BJ (cell line): ENCODE measurements at regions not wholly inside any gene's neighbourhood (a gene's known extent, or its start where the extent isn't known, plus 50 kb on each side); places are given as distances from the start of the nearest gene placed in this dataset.
"Not testable (repeated sequence)": the region's sequence is repeated elsewhere in the genome, so short reads cannot be mapped to it uniquely, and the experiment has no call there.

Source experiments
- CTCF ChIA-PET: fragments of 350-600 bp; formaldehyde crosslinking; extraction: SDS; loops from one replicate; lab custom pipeline; 2021; ENCODE audit warnings: antibody characterized with exemption, inconsistent platforms; lab: Yijun Ruan, JAX
- POLR2A ChIA-PET: fragments of 300-600 bp; sonication (Branson Sonifier 250); formaldehyde crosslinking; extraction: SDS; loops from one replicate; lab custom pipeline; 2021; ENCODE audit warnings: antibody characterized with exemption; lab: Charles Lee
- DNase-seq: peaks from one replicate; pipeline ENCODE4 v3.0.0-alpha.2; 2011; ENCODE audit warnings: low read depth
- H3K27me3 ChIP-seq: 2 replicates; pipeline ENCODE4 v1.6.0; 2011; ENCODE audit warnings: low read length; ENCODE audit not compliant: control insufficient read depth, insufficient read depth
- H3K36me3 ChIP-seq: 2 replicates; pipeline ENCODE4 v1.5.1; 2011; ENCODE audit warnings: low read length; ENCODE audit not compliant: control insufficient read depth, insufficient read depth
- H3K4me3 ChIP-seq: 2 replicates; pipeline ENCODE4 v1.5.1; 2011; ENCODE audit warnings: low read depth, mild to moderate bottlenecking, control low read depth, low read length
- TF ChIP-seq, protein P1 (sequence below): IDR thresholded peaks from 2 replicates; pipeline ENCODE4 v1.5.1; 2011; ENCODE audit warnings: low read depth, mild to moderate bottlenecking, control low read depth, inconsistent platforms, low read length, moderate library complexity; ENCODE audit not compliant: insufficient read depth

- Histone ChIP-seq H3K36me3 (no peaks in the 10 kb centered on the region), H3K4me3 (no peak overlapping the region), H3K27me3 (no peaks in the 10 kb centered on the region)
- TF ChIP-seq, protein P1, sequence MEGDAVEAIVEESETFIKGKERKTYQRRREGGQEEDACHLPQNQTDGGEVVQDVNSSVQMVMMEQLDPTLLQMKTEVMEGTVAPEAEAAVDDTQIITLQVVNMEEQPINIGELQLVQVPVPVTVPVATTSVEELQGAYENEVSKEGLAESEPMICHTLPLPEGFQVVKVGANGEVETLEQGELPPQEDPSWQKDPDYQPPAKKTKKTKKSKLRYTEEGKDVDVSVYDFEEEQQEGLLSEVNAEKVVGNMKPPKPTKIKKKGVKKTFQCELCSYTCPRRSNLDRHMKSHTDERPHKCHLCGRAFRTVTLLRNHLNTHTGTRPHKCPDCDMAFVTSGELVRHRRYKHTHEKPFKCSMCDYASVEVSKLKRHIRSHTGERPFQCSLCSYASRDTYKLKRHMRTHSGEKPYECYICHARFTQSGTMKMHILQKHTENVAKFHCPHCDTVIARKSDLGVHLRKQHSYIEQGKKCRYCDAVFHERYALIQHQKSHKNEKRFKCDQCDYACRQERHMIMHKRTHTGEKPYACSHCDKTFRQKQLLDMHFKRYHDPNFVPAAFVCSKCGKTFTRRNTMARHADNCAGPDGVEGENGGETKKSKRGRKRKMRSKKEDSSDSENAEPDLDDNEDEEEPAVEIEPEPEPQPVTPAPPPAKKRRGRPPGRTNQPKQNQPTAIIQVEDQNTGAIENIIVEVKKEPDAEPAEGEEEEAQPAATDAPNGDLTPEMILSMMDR: no peak
- DNase-seq: no peak
- ChIA-PET POLR2A (interaction anchor here (0.5 kb wide), 1 partner anchor 570 kb away, joined by 3 read pairs; no protein-coding TSS in a partner anchor), CTCF (interaction anchor here (0.6 kb wide), 1 partner anchor 16 kb away, joined by 5 read pairs; no protein-coding TSS in a partner anchor)
Observed at GRCh38 chr9:100813871-100814270, 214.7 kb upstream of the PLPPR1 start.

DNA sequence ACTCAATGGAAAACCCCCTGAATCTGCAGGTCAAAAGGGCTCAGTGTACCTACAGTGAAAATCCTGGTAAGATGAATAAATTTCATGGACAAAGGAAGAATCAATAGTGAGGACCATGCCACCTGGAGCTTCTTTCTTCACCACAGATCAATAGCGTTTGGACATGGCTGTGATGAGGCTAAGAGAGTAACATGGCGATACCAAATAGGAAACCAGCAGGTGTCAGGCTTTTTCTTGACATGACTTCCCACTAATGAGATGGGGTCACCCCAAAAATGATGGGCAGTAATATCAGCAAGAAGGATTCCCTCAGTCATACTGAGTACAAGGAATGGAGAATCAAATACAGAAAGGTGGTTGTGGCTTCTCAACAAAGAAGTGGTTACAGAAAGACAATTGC lies 208.5 kb upstream of the PLPPR1 start:
- ChIA-PET CTCF (no interaction called here), POLR2A (no interaction called here)
- no peak for DNase-seq
- Histone ChIP-seq H3K36me3 (no peaks in the 10 kb centered on the region), H3K4me3 (no peak overlapping the region), H3K27me3 (no peaks in the 10 kb centered on the region)
- TF ChIP-seq, protein P1: no peak

- POLR2A ChIA-PET, DNase-seq, H3K27me3 ChIP-seq, H3K4me3 ChIP-seq, H3K36me3 ChIP-seq: not testable (repeated sequence)
- CTCF ChIA-PET: interaction anchor here (0.6 kb wide), 1 partner anchor 1648 kb away, joined by 3 read pairs; no protein-coding TSS in a partner anchor
Observed at GRCh38 chr9:100833035-100833434, 195.5 kb upstream of the PLPPR1 start.

DNA sequence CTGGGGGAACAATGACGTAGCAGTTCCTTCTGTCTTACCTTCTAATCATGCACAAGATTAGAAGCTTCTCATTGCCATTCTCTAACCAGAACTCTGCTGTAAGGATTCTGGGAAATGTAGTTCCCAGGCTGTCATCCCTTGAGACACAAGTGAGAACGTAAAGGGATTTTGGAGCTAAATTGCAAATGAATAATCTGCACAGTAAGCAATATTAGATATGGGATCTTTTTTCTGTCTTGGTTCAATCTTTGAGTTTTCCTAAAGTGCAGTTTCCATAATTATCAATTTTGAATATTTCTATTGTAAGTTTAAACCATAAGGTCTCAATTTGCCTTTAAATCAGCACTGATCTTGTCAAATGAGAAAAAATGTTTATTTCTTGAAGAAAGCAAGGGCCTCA lies 189.7 kb upstream of the PLPPR1 start:
- H3K36me3 ChIP-seq: no peaks in the 10 kb centered on the region
- ChIA-PET POLR2A (no interaction called here), CTCF (no interaction called here)
- H3K27me3 ChIP-seq: no peaks in the 10 kb centered on the region
- TF ChIP-seq, protein P1: no peak
- DNase-seq: no peak
- no peak overlapping the region for H3K4me3 ChIP-seq

DNA sequence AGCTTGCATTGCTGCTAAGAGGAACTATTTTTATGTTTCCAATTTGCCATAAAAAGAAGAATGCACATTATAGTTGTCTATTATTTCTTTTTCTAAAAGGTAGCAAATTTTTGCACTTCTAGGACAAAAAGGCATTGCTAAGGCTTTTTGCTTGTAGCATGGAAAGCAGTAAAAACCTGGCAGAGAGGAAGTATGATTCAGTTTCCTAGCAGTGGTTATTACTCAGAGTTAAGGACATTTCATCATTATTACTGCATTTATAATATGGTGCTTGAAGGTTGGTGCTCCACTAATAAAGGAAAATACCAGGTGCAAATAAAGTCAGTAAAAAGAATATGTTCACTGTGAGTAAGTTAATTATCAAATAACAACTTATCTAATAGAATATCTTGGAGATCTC lies 179.8 kb upstream of the PLPPR1 start:
- Histone ChIP-seq H3K27me3 (no peaks in the 10 kb centered on the region), H3K36me3 (no peaks in the 10 kb centered on the region), H3K4me3 (no peak overlapping the region)
- CTCF ChIA-PET: no interaction called here
- DNase-seq: no peak
- TF ChIP-seq, protein P1: no peak
- POLR2A ChIA-PET: no interaction called here

DNA sequence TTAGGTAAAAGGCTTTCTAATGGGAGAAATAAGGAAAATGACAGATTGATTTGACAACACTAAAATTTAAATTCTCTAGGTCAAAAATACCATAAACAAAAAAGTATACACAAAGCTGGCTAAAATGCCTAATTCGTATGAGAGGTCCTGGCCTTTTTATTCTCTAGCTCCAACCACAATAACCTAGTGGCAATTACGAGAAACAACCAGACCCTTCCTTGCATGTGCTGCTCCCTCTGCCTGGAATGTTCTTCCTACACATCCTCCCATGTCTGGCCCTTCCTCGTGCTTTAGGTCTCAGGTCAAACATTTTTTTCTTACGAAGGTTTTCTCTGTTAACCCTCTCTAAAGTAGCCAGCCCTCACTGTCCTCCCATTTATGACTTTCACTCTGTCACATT lies 176.4 kb upstream of the PLPPR1 start:
- DNase-seq: no peak
- no peaks in the 10 kb centered on the region for H3K36me3 ChIP-seq
- POLR2A ChIA-PET: no interaction called here
- TF ChIP-seq, protein P1: no peak
- no peaks in the 10 kb centered on the region for H3K27me3 ChIP-seq
- H3K4me3 ChIP-seq: no peak overlapping the region
- CTCF ChIA-PET: no interaction called here
